ENCODE measurements at regions not wholly inside any gene's neighbourhood (a gene's known extent, or its start where the extent isn't known, plus 50 kb on each side); places are given as distances from the start of the nearest gene placed in this dataset.
"Not testable (repeated sequence)": the region's sequence is repeated elsewhere in the genome, so short reads cannot be mapped to it uniquely, and the experiment has no call there.

GRCh38 chr7:65317372-65317771 is 56.3 kb upstream of the ZNF92 start:
- no peak for DNase-seq

- no peak for DNase-seq
Measured at GRCh38 chr7:65310761-65311160, 62.9 kb upstream of the ZNF92 start.

GRCh38 chr7:65308300-65308678 is 65.4 kb upstream of the ZNF92 start:
- DNase-seq, result no peak

GRCh38 chr7:65307651-65308299 is 65.9 kb upstream of the ZNF92 start:
- no peak for DNase-seq

GRCh38 chr7:65304175-65304574 is 69.5 kb upstream of the ZNF92 start:
- DNase-seq, result no peak

- no peak for DNase-seq
Measured at GRCh38 chr7:65302883-65303282, 70.8 kb upstream of the ZNF92 start.

GRCh38 chr7:65301007-65301406 is 72.6 kb upstream of the ZNF92 start:
- DNase-seq, result no peak

- DNase-seq, result no peak
Measured at GRCh38 chr7:65295409-65295808, 78.2 kb upstream of the ZNF92 start.

- DNase-seq, result not testable (repeated sequence)
Measured at GRCh38 chr7:65290340-65290739, 83.3 kb upstream of the ZNF92 start.

- no peak for DNase-seq
Measured at GRCh38 chr7:65287023-65287422, 86.6 kb upstream of the ZNF92 start.

GRCh38 chr7:65285906-65286864 is 87.5 kb upstream of the ZNF92 start:
- no peak for DNase-seq

- DNase-seq, result not testable (repeated sequence)
Measured at GRCh38 chr7:65285241-65285640, 88.4 kb upstream of the ZNF92 start.

- DNase-seq, result no peak
Measured at GRCh38 chr7:65279795-65280194, 93.9 kb upstream of the ZNF92 start.

GRCh38 chr7:65276822-65277221 is 96.8 kb upstream of the ZNF92 start:
- DNase-seq, result no peak

GRCh38 chr7:65271502-65271901 is 102.2 kb upstream of the ZNF92 start:
- not testable (repeated sequence) for DNase-seq

- DNase-seq, result no peak
Measured at GRCh38 chr7:65269150-65269856, 104.4 kb upstream of the ZNF92 start.

GRCh38 chr7:65268782-65269149 is 104.9 kb upstream of the ZNF92 start:
- no peak for DNase-seq

GRCh38 chr7:65265933-65266519 is 107.6 kb upstream of the ZNF92 start:
- DNase-seq, result no peak

GRCh38 chr7:65264258-65264657 is 109.4 kb upstream of the ZNF92 start:
- no peak for DNase-seq

- DNase-seq, result not testable (repeated sequence)
Measured at GRCh38 chr7:65260673-65261072, 113.0 kb upstream of the ZNF92 start.

- not testable (repeated sequence) for DNase-seq
Measured at GRCh38 chr7:65259864-65260525, 113.7 kb upstream of the ZNF92 start.

- DNase-seq, result no peak
Measured at GRCh38 chr7:65254061-65254460, 119.6 kb upstream of the ZNF92 start.
